GM23338 (cell line): ENCODE measurements at regions not wholly inside any gene's neighbourhood (a gene's known extent, or its start where the extent isn't known, plus 50 kb on each side); places are given as distances from the start of the nearest gene placed in this dataset.

ENCODE experiments used
- ATAC-seq: fragments of 200-7000 bp; cut with Tn5 transposase; 3 replicates; pipeline ENCODE4 v1.9.1; 2020
- DNase-seq: peaks from one replicate; pipeline ENCODE4 v3.0.0-alpha.2; 2015; ENCODE audit warnings: low spot score
- H2AFZ ChIP-seq: fragments of 200-600 bp; sonication (generic); 2 replicates; pipeline ENCODE4 v1.8.0; 2016; ENCODE audit warnings: antibody characterized with exemption, mild to moderate bottlenecking, moderate library complexity
- H3F3A ChIP-seq: fragments of 200-600 bp; sonication (generic); replicated peaks from 2 replicates; pipeline ENCODE4 v1.8.0; 2017; ENCODE audit warnings: antibody characterized with exemption, mixed run types, low read depth
- H3K27ac ChIP-seq: fragments of 200-600 bp; sonication (generic); 2 replicates; pipeline ENCODE4 v1.6.1; 2016; ENCODE audit warnings: low read depth
- H3K27me3 ChIP-seq: fragments of 200-600 bp; sonication (generic); 2 replicates; pipeline ENCODE4 v1.8.0; 2016; ENCODE audit warnings: mild to moderate bottlenecking, mixed run types, moderate library complexity; ENCODE audit not compliant: insufficient read depth
- H3K36me3 ChIP-seq: fragments of 200-600 bp; sonication (generic); 2 replicates; pipeline ENCODE4 v1.8.0; 2016; ENCODE audit warnings: mild to moderate bottlenecking; ENCODE audit not compliant: insufficient read depth
- H3K4me1 ChIP-seq: fragments of 200-600 bp; sonication (generic); 2 replicates; pipeline ENCODE4 v1.8.0; 2016; ENCODE audit warnings: mild to moderate bottlenecking, moderate library complexity; ENCODE audit not compliant: insufficient read depth
- H3K4me2 ChIP-seq: fragments of 200-600 bp; sonication (generic); 2 replicates; pipeline ENCODE4 v1.7.1; 2017; ENCODE audit warnings: mixed run types
- H3K4me3 ChIP-seq: fragments of 200-600 bp; sonication (generic); 2 replicates; pipeline ENCODE4 v1.6.1; 2016; ENCODE audit warnings: mixed run types
- H3K79me2 ChIP-seq: fragments of 200-600 bp; sonication (generic); replicated peaks from 2 replicates; pipeline ENCODE4 v1.8.0; 2017; ENCODE audit warnings: mild to moderate bottlenecking; ENCODE audit not compliant: insufficient read depth
- H3K9me2 ChIP-seq: fragments of 200-600 bp; sonication (generic); 2 replicates; pipeline ENCODE4 v1.8.0; 2017; ENCODE audit not compliant: insufficient read depth
- H4K20me1 ChIP-seq: fragments of 200-600 bp; sonication (generic); replicated peaks from 2 replicates; pipeline ENCODE4 v1.8.0; 2017; ENCODE audit warnings: mild to moderate bottlenecking; ENCODE audit not compliant: insufficient read depth
- H3K27ac Mint-ChIP-seq: 2 replicates; pipeline ENCODE4 v1.8.0; 2020; ENCODE audit warnings: inconsistent platforms, mild to moderate bottlenecking, moderate library complexity, mixed read lengths
- H3K27me3 Mint-ChIP-seq: 3 replicates; pipeline ENCODE4 v1.8.0; 2022; ENCODE audit warnings: low read depth, mild to moderate bottlenecking, moderate library complexity, mixed read lengths, inconsistent platforms; ENCODE audit not compliant: insufficient read depth, poor library complexity
- H3K36me3 Mint-ChIP-seq: 3 replicates; pipeline ENCODE4 v1.8.0; 2021; ENCODE audit warnings: low read depth, mild to moderate bottlenecking, inconsistent platforms, moderate library complexity, mixed read lengths
- H3K4me1 Mint-ChIP-seq: 3 replicates; pipeline ENCODE4 v1.8.0; 2020; ENCODE audit warnings: mild to moderate bottlenecking, inconsistent platforms, mixed read lengths
- H3K4me3 Mint-ChIP-seq: 3 replicates; pipeline ENCODE4 v1.8.0; 2021; ENCODE audit warnings: moderate library complexity, mild to moderate bottlenecking, inconsistent platforms, mixed read lengths
- H3K9me3 Mint-ChIP-seq: 3 replicates; pipeline ENCODE4 v1.8.0; 2020; ENCODE audit warnings: moderate library complexity, mild to moderate bottlenecking, inconsistent platforms, mixed read lengths
- CREB1 ChIP-seq: fragments of 250-450 bp; sonication (Bioruptor Pico); IDR thresholded peaks from 2 replicates; pipeline ENCODE4 v1.5.0; 2020; ENCODE audit warnings: low read depth, mild to moderate bottlenecking, moderate library complexity
- EZH2 ChIP-seq: fragments of 200-600 bp; sonication (generic); IDR thresholded peaks from one replicate; pipeline ENCODE4 v1.8.0; 2017; ENCODE audit warnings: antibody characterized with exemption, mild to moderate bottlenecking, low read depth; ENCODE audit not compliant: unreplicated experiment
- EZH2phosphoT487 ChIP-seq: fragments of 200-600 bp; sonication (generic); IDR thresholded peaks from one replicate; pipeline ENCODE4 v1.8.1; 2018; ENCODE audit warnings: antibody characterized with exemption; ENCODE audit not compliant: unreplicated experiment
- JUNB ChIP-seq: IDR thresholded peaks from one replicate; pipeline ENCODE4 v1.6.1; 2016; ENCODE audit warnings: antibody characterized with exemption; ENCODE audit not compliant: unreplicated experiment
- NANOG ChIP-seq: IDR thresholded peaks from 2 replicates; pipeline ENCODE4 v1.6.1; 2016; ENCODE audit warnings: antibody characterized with exemption, borderline replicate concordance
- POLR2AphosphoS5 ChIP-seq: IDR thresholded peaks from 2 replicates; pipeline ENCODE4 v1.6.1; 2016; ENCODE audit warnings: antibody characterized with exemption, low read depth
- STAT1 ChIP-seq: IDR thresholded peaks from one replicate; pipeline ENCODE4 v1.6.1; 2016; ENCODE audit warnings: antibody characterized with exemption; ENCODE audit not compliant: unreplicated experiment
- ZNF114 ChIP-seq: fragments of 250-450 bp; sonication (Bioruptor Pico); IDR thresholded peaks from 2 replicates; pipeline ENCODE4 v1.5.0; 2020; ENCODE audit warnings: mild to moderate bottlenecking, moderate library complexity
- ZNF331 ChIP-seq: fragments of 250-450 bp; sonication (Bioruptor Pico); IDR thresholded peaks from 2 replicates; pipeline ENCODE4 v1.5.0; 2020; ENCODE audit warnings: low read depth, mild to moderate bottlenecking, moderate library complexity
- TF ChIP-seq, protein P1 (sequence below): IDR thresholded peaks from 2 replicates; pipeline ENCODE4 v1.6.1; 2016; ENCODE audit warnings: antibody characterized with exemption
- TF ChIP-seq, protein P2 (sequence below), 2 experiments: fragments of 200-600 bp in 1 of 2; sonication (generic) in 1 of 2; conservative IDR thresholded peaks; 2 replicates each; pipeline versions ENCODE4 v1.5.1 to v1.6.1; 2016 to 2017; ENCODE audit warnings: antibody characterized with exemption in 2 of 2, low read depth in 2 of 2, mild to moderate bottlenecking in 2 of 2, moderate library complexity in 1 of 2
- TF ChIP-seq, protein P3 (sequence below): IDR thresholded peaks from one replicate; pipeline ENCODE4 v1.6.1; 2018; ENCODE audit warnings: antibody characterized with exemption; ENCODE audit not compliant: unreplicated experiment

DNA sequence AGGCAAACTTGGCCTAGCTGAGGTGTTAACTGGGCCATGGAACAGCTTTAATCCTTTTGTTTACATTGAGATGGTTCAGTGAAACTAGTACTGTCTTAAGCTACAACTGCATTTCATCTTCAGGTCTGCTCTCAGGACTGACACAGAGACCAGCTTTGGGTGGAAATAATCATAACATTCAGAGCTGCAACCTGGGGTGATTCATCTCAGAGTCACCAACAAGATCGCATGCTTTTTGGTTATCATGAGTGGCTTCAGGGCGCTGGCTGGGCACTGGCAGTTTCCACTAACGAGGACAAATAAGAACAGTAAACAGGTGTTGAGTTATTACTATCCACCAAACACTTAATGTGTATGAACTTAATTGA, 60.9 kb upstream of the PAX6 start:
- Mint-ChIP-seq H3K4me3 (no peak overlapping the region), H3K4me1 (peaks cover 37% of the 10 kb centered on the region), H3K27ac (no peak overlapping the region), H3K36me3 (no peaks in the 10 kb centered on the region), H3K9me3 (no peaks in the 10 kb centered on the region), H3K27me3 (peaks cover 8% of the 10 kb centered on the region)
- DNase-seq (no peak), ATAC-seq (no peak)
- no peak overlapping the region for H3K27ac ChIP-seq
- no peaks in the 10 kb centered on the region for H3K9me2 ChIP-seq
- H3K79me2 ChIP-seq: no peaks in the 10 kb centered on the region
- peaks cover 33% of the 10 kb centered on the region for H3K27me3 ChIP-seq
- TF ChIP-seq, protein P1, sequence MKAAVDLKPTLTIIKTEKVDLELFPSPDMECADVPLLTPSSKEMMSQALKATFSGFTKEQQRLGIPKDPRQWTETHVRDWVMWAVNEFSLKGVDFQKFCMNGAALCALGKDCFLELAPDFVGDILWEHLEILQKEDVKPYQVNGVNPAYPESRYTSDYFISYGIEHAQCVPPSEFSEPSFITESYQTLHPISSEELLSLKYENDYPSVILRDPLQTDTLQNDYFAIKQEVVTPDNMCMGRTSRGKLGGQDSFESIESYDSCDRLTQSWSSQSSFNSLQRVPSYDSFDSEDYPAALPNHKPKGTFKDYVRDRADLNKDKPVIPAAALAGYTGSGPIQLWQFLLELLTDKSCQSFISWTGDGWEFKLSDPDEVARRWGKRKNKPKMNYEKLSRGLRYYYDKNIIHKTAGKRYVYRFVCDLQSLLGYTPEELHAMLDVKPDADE: no peak
- TF ChIP-seq ZNF331 (CRISPR knock-in tag) (no peak), EZH2 (no peak), JUNB (no peak), ZNF114 (CRISPR knock-in tag) (no peak), STAT1 (no peak), EZH2phosphoT487 (no peak), NANOG (no peak), CREB1 (CRISPR knock-in tag) (no peak), POLR2AphosphoS5 (no peak)
- TF ChIP-seq, protein P2, sequence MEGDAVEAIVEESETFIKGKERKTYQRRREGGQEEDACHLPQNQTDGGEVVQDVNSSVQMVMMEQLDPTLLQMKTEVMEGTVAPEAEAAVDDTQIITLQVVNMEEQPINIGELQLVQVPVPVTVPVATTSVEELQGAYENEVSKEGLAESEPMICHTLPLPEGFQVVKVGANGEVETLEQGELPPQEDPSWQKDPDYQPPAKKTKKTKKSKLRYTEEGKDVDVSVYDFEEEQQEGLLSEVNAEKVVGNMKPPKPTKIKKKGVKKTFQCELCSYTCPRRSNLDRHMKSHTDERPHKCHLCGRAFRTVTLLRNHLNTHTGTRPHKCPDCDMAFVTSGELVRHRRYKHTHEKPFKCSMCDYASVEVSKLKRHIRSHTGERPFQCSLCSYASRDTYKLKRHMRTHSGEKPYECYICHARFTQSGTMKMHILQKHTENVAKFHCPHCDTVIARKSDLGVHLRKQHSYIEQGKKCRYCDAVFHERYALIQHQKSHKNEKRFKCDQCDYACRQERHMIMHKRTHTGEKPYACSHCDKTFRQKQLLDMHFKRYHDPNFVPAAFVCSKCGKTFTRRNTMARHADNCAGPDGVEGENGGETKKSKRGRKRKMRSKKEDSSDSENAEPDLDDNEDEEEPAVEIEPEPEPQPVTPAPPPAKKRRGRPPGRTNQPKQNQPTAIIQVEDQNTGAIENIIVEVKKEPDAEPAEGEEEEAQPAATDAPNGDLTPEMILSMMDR (conservative IDR thresholded peaks at IDR 0.05; ENCODE audit: low read depth in 2 of 2): no peak
- TF ChIP-seq, protein P3, sequence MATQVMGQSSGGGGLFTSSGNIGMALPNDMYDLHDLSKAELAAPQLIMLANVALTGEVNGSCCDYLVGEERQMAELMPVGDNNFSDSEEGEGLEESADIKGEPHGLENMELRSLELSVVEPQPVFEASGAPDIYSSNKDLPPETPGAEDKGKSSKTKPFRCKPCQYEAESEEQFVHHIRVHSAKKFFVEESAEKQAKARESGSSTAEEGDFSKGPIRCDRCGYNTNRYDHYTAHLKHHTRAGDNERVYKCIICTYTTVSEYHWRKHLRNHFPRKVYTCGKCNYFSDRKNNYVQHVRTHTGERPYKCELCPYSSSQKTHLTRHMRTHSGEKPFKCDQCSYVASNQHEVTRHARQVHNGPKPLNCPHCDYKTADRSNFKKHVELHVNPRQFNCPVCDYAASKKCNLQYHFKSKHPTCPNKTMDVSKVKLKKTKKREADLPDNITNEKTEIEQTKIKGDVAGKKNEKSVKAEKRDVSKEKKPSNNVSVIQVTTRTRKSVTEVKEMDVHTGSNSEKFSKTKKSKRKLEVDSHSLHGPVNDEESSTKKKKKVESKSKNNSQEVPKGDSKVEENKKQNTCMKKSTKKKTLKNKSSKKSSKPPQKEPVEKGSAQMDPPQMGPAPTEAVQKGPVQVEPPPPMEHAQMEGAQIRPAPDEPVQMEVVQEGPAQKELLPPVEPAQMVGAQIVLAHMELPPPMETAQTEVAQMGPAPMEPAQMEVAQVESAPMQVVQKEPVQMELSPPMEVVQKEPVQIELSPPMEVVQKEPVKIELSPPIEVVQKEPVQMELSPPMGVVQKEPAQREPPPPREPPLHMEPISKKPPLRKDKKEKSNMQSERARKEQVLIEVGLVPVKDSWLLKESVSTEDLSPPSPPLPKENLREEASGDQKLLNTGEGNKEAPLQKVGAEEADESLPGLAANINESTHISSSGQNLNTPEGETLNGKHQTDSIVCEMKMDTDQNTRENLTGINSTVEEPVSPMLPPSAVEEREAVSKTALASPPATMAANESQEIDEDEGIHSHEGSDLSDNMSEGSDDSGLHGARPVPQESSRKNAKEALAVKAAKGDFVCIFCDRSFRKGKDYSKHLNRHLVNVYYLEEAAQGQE: no peak
- H3K4me2 ChIP-seq: peak overlapping the region; percentile 82; the same call in 1 of the 2 replicates
- H4K20me1 ChIP-seq: no peaks in the 10 kb centered on the region
- no peaks in the 10 kb centered on the region for H3F3A ChIP-seq
- no peaks in the 10 kb centered on the region for H3K36me3 ChIP-seq
- H2AFZ ChIP-seq: no peak overlapping the region; the same call in 1 of the 2 replicates
- no peak overlapping the region for H3K4me3 ChIP-seq
- H3K4me1 ChIP-seq: peaks cover 28% of the 10 kb centered on the region
